Ascending aorta (tissue), 2 donors: ENCODE measurements at regions not wholly inside any gene's neighbourhood (a gene's known extent, or its start where the extent isn't known, plus 50 kb on each side); places are given as distances from the start of the nearest gene placed in this dataset.

Experiments used
- DNase-seq, 2 donors: peaks; one replicate each; pipeline ENCODE4 v3.0.0-alpha.2; 2019; ENCODE audit warnings: low spot score in 2 of 2
- H3K27ac ChIP-seq, 2 donors: fragments of 200-600 bp; sonication (generic); one replicate each; pipeline ENCODE4 v1.5.1; 2016 to 2017; ENCODE audit warnings: mild to moderate bottlenecking in 1 of 2
- H3K27me3 ChIP-seq: fragments of 200-600 bp; sonication (generic); one replicate; pipeline ENCODE4 v1.5.1; 2017
- H3K36me3 ChIP-seq, 2 donors: fragments of 200-600 bp; sonication (generic); one replicate each; pipeline ENCODE4 v1.5.1; 2016
- H3K4me1 ChIP-seq, 2 donors: fragments of 200-600 bp; sonication (generic); one replicate each; pipeline ENCODE4 v1.5.1; 2016 to 2017; ENCODE audit warnings: mild to moderate bottlenecking in 1 of 2
- H3K4me3 ChIP-seq, 2 donors: fragments of 200-600 bp; sonication (generic); one replicate each; pipeline ENCODE4 v1.5.1; 2016 to 2017; ENCODE audit warnings: mild to moderate bottlenecking in 1 of 2
- H3K9me3 ChIP-seq, 2 donors: fragments of 200-600 bp; sonication (generic); one replicate each; pipeline ENCODE4 v1.5.1; 2016
- CTCF ChIP-seq, 3 experiments: fragments of 200-600 bp in 2 of 3; fragments of 450-650 bp in 1 of 3; sonication (generic) in 2 of 3; IDR thresholded peaks; one replicate each; pipeline ENCODE4 v1.5.1; 2016 to 2019; ENCODE audit warnings: antibody characterized with exemption in 3 of 3, mild to moderate bottlenecking in 1 of 3, moderate library complexity in 1 of 3
- intact Hi-C: fragments of 100-400 bp; cut with DNase I; formaldehyde crosslinking; loops from one replicate; pipeline ENCODE4 v1.15.1; 2023

- H3K9me3 ChIP-seq: peaks cover 4 to 28% of the 10 kb centered on the region in 2 donors
Observed at GRCh38 chr11:109695696-109696095, 273.7 kb downstream of the C11orf87 start.

DNA sequence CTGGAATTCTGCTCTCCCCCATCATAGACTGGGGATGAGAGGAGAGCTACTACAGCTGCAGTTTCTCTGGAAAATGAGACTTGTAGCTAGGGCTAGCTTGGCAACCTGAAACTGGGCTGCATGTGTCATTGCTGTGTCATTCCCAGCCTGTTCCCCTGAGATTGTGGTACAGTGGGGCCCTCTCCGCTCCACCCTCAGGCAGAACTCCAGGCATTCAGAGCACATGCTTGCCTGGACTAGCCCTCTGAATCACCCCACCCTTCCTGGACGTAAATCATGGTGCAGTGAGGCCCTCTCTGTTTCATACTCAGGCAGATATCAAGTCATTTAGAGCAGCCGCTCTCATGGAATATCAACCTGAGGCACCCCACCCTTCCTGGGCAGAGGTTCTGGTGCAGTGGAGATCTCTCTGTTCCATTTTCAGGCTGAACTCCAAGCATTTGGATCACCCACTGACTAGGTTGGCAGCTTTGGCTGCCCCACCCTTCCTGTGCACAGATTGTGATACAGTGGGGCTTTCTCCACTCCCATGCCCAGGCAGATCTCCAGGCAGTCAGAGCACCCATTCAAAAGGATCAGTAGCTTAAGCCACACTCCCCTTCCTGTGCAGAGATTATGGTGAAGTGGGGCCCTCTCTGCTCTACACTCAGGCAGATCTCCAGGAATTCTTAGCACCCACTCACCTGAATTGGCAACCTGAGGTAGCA, 274.4 kb downstream of the C11orf87 start:
- TF ChIP-seq CTCF (IDR thresholded peaks at IDR 0.05): no peak
- Histone ChIP-seq H3K4me3 (no peak overlapping the region), H3K27ac (no peak overlapping the region), H3K9me3 (peaks cover 4 to 28% of the 10 kb centered on the region in 2 donors), H3K36me3 (no peaks in the 10 kb centered on the region), H3K4me1 (no peaks in the 10 kb centered on the region), H3K27me3 (no peaks in the 10 kb centered on the region)
- DNase-seq: no peak
- intact Hi-C loops: no loop called here

More at GRCh38 chr11:109695696-109696095, 273.7 kb downstream of the C11orf87 start:
- Histone ChIP-seq H3K36me3 (no peaks in the 10 kb centered on the region), H3K4me3 (no peak overlapping the region), H3K27me3 (no peaks in the 10 kb centered on the region), H3K27ac (no peak overlapping the region), H3K4me1 (no peaks in the 10 kb centered on the region)
- intact Hi-C loops: no loop called here
- no peak for DNase-seq
- TF ChIP-seq CTCF (IDR thresholded peaks at IDR 0.05): no peak

GRCh38 chr11:109697140-109697843, 275.3 kb downstream of the C11orf87 start:
- intact Hi-C loops: no loop called here
- no peak overlapping the region for H3K4me3 ChIP-seq
- TF ChIP-seq CTCF (IDR thresholded peaks at IDR 0.05): peak in 1 of 3 experiments; percentile 19
- no peaks in the 10 kb centered on the region for H3K4me1 ChIP-seq
- H3K9me3 ChIP-seq: peaks cover 4 to 28% of the 10 kb centered on the region in 2 donors
- no peak overlapping the region for H3K27ac ChIP-seq
- H3K27me3 ChIP-seq: no peaks in the 10 kb centered on the region
- DNase-seq: no peak
- no peaks in the 10 kb centered on the region for H3K36me3 ChIP-seq

GRCh38 chr11:109698237-109698636, 276.2 kb downstream of the C11orf87 start:
- intact Hi-C loops: no loop called here
- peaks cover 4 to 28% of the 10 kb centered on the region in 2 donors for H3K9me3 ChIP-seq
- no peaks in the 10 kb centered on the region for H3K27me3 ChIP-seq
- H3K27ac ChIP-seq: no peak overlapping the region
- no peaks in the 10 kb centered on the region for H3K4me1 ChIP-seq
- TF ChIP-seq CTCF (IDR thresholded peaks at IDR 0.05): no peak
- H3K36me3 ChIP-seq: no peaks in the 10 kb centered on the region
- DNase-seq: no peak
- no peak overlapping the region for H3K4me3 ChIP-seq

DNA sequence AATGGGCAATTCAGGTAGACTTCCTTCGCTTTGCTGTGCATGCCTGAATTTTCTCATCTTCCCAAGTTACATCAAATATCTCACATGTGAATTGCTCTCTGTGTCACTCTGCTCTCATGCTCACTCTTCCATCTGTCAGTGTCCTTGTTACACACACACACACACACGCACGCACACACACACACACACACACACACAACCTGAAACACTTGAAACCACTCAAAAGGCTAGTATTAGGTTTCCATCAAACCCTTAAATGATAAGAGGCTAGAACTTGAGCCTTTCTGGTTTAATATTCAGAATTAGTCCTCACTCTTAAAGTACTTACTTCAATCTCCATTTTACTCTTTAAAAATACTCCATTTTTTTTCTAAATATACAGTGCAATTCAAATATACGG, 282.4 kb downstream of the C11orf87 start:
- Histone ChIP-seq H3K36me3 (no peaks in the 10 kb centered on the region), H3K27me3 (no peaks in the 10 kb centered on the region), H3K4me3 (no peak overlapping the region), H3K9me3 (no peaks in the 10 kb centered on the region), H3K4me1 (no peaks in the 10 kb centered on the region), H3K27ac (no peak overlapping the region)
- TF ChIP-seq CTCF (IDR thresholded peaks at IDR 0.05): no peak
- no peak for DNase-seq
- intact Hi-C loops: no loop called here
